ENCODE measurements at regions not wholly inside any gene's neighbourhood (a gene's known extent, or its start where the extent isn't known, plus 50 kb on each side); places are given as distances from the start of the nearest gene placed in this dataset.
"Not testable (repeated sequence)": the region's sequence is repeated elsewhere in the genome, so short reads cannot be mapped to it uniquely, and the experiment has no call there.

- Histone ChIP-seq H3K27me3 (peaks cover 0 to 19% (median 0%) of the 10 kb centered on the region in 3 donors), H3K4me1 (peaks cover 0 to 12% (median 8%) of the 10 kb centered on the region in 4 donors), H3K36me3 (no peaks in the 10 kb centered on the region), H3K27ac (peak overlapping the region in 1 of 5 donors; percentile 29), H3K4me3 (no peak overlapping the region), H3K9me3 (peaks cover 0 to 10% (median 4%) of the 10 kb centered on the region in 4 donors)
- WGBS, 5 donors = 0 to 9% (median 6%) methylated on average over 6 of the region's 6 CpGs
- intact Hi-C loops (cut with DNase I; ENCODE audit: low total_unique reads) = no loop called here
- TF ChIP-seq POLR2AphosphoS5 (IDR thresholded peaks at IDR 0.05) (no peak), POLR2A (IDR thresholded peaks at IDR 0.05) (no peak), EP300 (IDR thresholded peaks at IDR 0.05) (no peak), CTCF (IDR thresholded peaks at IDR 0.05) (no peak)
- DNase-seq = peak; percentile 56 to 88
Measured at GRCh38 chr19:13633109-13633508, 126.8 kb upstream of the CACNA1A start.

GRCh38 chr19:13632164-13632563 lies 125.9 kb upstream of the CACNA1A start:
- intact Hi-C loops (cut with DNase I; ENCODE audit: low total_unique reads); H3K36me3 ChIP-seq; DNase-seq; H3K9me3 ChIP-seq; H3K4me3 ChIP-seq; H3K27ac ChIP-seq: not testable (repeated sequence)
- WGBS, 5 donors = 79 to 88% (median 85%) methylated on average over 7 of the region's 7 CpGs
- Histone ChIP-seq H3K27me3 (peaks cover 0 to 24% (median 6%) of the 10 kb centered on the region in 3 donors), H3K4me1 (peaks cover 0 to 12% (median 8%) of the 10 kb centered on the region in 4 donors)

- H3K36me3 ChIP-seq = no peaks in the 10 kb centered on the region
- no peak overlapping the region for H3K4me3 ChIP-seq
- no peak for DNase-seq
- intact Hi-C loops (cut with DNase I; ENCODE audit: low total_unique reads) = no loop called here
- peaks cover 0 to 4% (median 2%) of the 10 kb centered on the region in 4 donors for H3K9me3 ChIP-seq
- H3K4me1 ChIP-seq = peaks cover 0 to 12% (median 8%) of the 10 kb centered on the region in 4 donors
- H3K27me3 ChIP-seq = peaks cover 0 to 48% (median 18%) of the 10 kb centered on the region in 3 donors
- 74 to 84% (median 77%) methylated on average over 6 of the region's 6 CpGs for WGBS, 5 donors
- no peak overlapping the region for H3K27ac ChIP-seq
- TF ChIP-seq CTCF (IDR thresholded peaks at IDR 0.05) = no peak
- no peak for TF ChIP-seq EP300 (IDR thresholded peaks at IDR 0.05)
- TF ChIP-seq POLR2AphosphoS5 (IDR thresholded peaks at IDR 0.05) = no peak
- no peak for TF ChIP-seq POLR2A (IDR thresholded peaks at IDR 0.05)
Measured at GRCh38 chr19:13629687-13630357, 123.5 kb upstream of the CACNA1A start.

- H3K36me3 ChIP-seq = no peaks in the 10 kb centered on the region
- 68 to 79% (median 73%) methylated on average over 4 to 5 of the region's 5 CpGs for WGBS, 5 donors
- no peak overlapping the region for H3K27ac ChIP-seq
- no peak for TF ChIP-seq POLR2A (IDR thresholded peaks at IDR 0.05)
- no peak for TF ChIP-seq EP300 (IDR thresholded peaks at IDR 0.05)
- TF ChIP-seq CTCF (IDR thresholded peaks at IDR 0.05) = no peak
- TF ChIP-seq POLR2AphosphoS5 (IDR thresholded peaks at IDR 0.05) = no peak
- DNase-seq = no peak
- H3K4me1 ChIP-seq = peaks cover 0 to 2% (median under 1%) of the 10 kb centered on the region in 4 donors
- H3K9me3 ChIP-seq = peaks cover 0 to 4% (median 0%) of the 10 kb centered on the region in 4 donors
- peaks cover 0 to 71% (median 36%) of the 10 kb centered on the region in 3 donors for H3K27me3 ChIP-seq
- intact Hi-C loops (cut with DNase I; ENCODE audit: low total_unique reads) = no loop called here
- H3K4me3 ChIP-seq = no peak overlapping the region
Measured at GRCh38 chr19:13627531-13627930, 121.3 kb upstream of the CACNA1A start.
